HFFc6 (cell line): ENCODE measurements at regions not wholly inside any gene's neighbourhood (a gene's known extent, or its start where the extent isn't known, plus 50 kb on each side); places are given as distances from the start of the nearest gene placed in this dataset.
"Not testable (repeated sequence)": the region's sequence is repeated elsewhere in the genome, so short reads cannot be mapped to it uniquely, and the experiment has no call there.

Experiments used
- DNase-seq: peaks from one replicate; pipeline ENCODE4 v3.0.0-alpha.2; 2018
- H3K27ac Mint-ChIP-seq: 2 replicates; pipeline ENCODE4 v1.8.0; 2020; ENCODE audit warnings: mild to moderate bottlenecking, mixed read lengths
- H3K27me3 Mint-ChIP-seq: 2 replicates; pipeline ENCODE4 v1.8.0; 2021; ENCODE audit warnings: mild to moderate bottlenecking, moderate library complexity, mixed read lengths; ENCODE audit not compliant: insufficient read depth
- H3K36me3 Mint-ChIP-seq: 2 replicates; pipeline ENCODE4 v1.8.0; 2021; ENCODE audit warnings: low read depth, mixed read lengths
- H3K4me1 Mint-ChIP-seq: 2 replicates; pipeline ENCODE4 v1.8.0; 2020; ENCODE audit warnings: low read depth, mixed read lengths
- H3K4me3 Mint-ChIP-seq: 2 replicates; pipeline ENCODE4 v1.8.0; 2020; ENCODE audit warnings: mild to moderate bottlenecking, moderate library complexity, mixed read lengths
- H3K9me3 Mint-ChIP-seq: 2 replicates; pipeline ENCODE4 v1.8.0; 2020; ENCODE audit warnings: mild to moderate bottlenecking, mixed read lengths
- TF ChIP-seq, protein P1 (sequence below): fragments of 200-600 bp; sonication (generic); IDR thresholded peaks from 2 replicates; pipeline ENCODE4 v1.5.0; 2021; ENCODE audit warnings: antibody characterized with exemption, mild to moderate bottlenecking

DNA sequence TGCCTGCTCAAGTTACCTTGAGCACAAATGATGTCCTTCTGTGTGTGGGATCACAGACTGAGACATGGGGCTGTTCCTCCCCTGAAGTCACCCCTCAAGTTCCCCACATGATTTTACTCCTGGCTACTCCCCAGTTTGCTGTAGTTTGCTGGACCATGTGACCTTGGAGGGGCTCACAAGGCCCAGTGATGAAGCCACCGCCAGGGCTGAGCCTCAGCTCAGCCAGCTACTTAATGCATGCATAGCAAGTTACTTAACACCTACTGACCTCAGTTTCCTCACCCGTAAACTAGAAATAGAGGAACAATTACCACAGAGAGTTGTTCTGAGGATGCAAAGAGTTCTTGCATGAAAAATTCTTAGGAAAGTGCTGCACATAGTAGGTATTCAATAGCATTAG, 283.7 kb upstream of the PLGLB2 start:
- H3K4me1 Mint-ChIP-seq, result peaks cover 40% of the 10 kb centered on the region

DNA sequence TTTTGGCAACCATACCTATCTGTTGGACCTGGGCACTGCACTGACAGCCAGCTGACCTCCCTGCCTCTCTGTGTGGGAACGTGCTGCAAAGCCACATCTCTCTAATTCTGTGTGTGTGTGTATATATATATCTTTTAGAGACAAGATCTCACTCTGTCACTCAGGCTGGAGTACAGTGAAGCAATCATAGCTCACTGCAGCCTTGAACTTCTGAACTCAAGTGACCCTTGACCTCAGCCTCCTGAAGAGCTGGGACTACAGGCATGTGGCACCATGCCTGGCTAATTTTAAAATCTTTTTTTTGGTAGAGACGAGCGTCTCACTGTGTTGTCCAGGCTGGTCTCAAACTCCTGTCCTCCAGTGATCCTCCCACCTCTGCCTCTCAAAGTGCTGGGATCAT, 282.2 kb upstream of the PLGLB2 start:
- H3K27me3 Mint-ChIP-seq, DNase-seq, H3K36me3 Mint-ChIP-seq, H3K4me3 Mint-ChIP-seq, H3K9me3 Mint-ChIP-seq: not testable (repeated sequence)
- Mint-ChIP-seq H3K4me1 (peaks cover 43% of the 10 kb centered on the region), H3K27ac (peak overlapping the region; percentile 46; the same call in 1 of the 2 replicates)

More for the DNA sequence above, 283.7 kb upstream of the PLGLB2 start:
- H3K27me3 Mint-ChIP-seq, H3K36me3 Mint-ChIP-seq, H3K9me3 Mint-ChIP-seq, DNase-seq, H3K4me3 Mint-ChIP-seq, H3K27ac Mint-ChIP-seq: not testable (repeated sequence)

DNA sequence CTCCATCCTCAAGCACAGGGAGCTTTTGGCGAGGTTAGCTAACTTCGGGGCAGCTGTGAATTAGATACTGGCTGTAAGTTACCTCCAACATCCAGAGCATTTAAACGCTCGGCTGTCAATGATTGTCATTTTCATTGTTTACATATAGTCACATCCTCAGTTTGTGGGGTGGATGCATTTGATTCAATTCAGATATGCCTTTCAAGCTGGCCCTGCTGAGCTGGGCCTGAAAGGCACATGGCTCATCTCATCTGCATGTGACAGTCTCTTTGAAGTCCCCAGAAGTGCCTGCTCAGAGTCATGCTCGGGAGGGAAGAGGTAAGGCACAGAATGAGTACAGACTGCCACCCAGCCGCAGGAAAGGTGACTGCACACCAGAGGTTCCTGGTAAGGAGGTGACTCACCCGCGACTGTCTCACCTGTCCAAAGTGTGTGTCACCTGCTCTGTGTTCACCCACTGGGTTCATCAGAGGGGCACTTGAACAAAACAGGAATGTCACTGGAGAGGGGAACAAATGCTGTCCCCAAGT, 281.2 kb upstream of the PLGLB2 start:
- not testable (repeated sequence) for DNase-seq, H3K36me3 Mint-ChIP-seq, H3K27me3 Mint-ChIP-seq, H3K9me3 Mint-ChIP-seq, H3K4me3 Mint-ChIP-seq
- Mint-ChIP-seq H3K4me1 (peaks cover 43% of the 10 kb centered on the region), H3K27ac (peak overlapping the region; percentile 33; the same call in 1 of the 2 replicates)
- TF ChIP-seq, protein P1, sequence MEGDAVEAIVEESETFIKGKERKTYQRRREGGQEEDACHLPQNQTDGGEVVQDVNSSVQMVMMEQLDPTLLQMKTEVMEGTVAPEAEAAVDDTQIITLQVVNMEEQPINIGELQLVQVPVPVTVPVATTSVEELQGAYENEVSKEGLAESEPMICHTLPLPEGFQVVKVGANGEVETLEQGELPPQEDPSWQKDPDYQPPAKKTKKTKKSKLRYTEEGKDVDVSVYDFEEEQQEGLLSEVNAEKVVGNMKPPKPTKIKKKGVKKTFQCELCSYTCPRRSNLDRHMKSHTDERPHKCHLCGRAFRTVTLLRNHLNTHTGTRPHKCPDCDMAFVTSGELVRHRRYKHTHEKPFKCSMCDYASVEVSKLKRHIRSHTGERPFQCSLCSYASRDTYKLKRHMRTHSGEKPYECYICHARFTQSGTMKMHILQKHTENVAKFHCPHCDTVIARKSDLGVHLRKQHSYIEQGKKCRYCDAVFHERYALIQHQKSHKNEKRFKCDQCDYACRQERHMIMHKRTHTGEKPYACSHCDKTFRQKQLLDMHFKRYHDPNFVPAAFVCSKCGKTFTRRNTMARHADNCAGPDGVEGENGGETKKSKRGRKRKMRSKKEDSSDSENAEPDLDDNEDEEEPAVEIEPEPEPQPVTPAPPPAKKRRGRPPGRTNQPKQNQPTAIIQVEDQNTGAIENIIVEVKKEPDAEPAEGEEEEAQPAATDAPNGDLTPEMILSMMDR, result peak; percentile 19; the same call in 1 of the 2 replicates

DNA sequence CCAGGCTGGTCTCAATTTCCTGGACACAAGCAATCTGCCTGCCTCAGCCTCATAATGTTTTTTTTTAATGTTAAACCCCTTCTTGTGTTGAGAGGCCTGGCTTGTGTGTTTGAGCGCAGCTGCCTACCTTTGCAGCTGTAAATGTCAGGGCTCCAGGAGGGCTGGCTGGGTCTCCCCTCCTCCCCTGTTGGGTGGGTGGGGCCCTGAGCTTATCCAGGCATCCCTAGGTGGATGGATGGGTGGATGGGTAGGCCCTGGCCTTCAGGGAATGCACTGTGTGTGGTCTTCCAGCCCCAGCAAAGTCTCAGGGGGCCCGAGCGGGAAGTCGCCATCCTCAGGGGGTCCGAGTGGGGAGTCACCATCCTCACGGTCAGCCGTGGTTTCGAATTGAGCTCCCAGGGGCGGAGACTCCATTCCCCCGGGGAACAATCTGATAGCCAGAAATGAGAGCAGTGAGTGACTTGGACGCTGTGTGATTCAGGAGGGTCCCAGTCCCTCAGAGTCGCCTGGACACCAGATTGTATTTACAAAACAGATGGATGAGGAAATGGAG, 279.4 kb upstream of the PLGLB2 start:
- not testable (repeated sequence) for H3K36me3 Mint-ChIP-seq, H3K27me3 Mint-ChIP-seq, H3K9me3 Mint-ChIP-seq, DNase-seq
- peak overlapping the region; percentile 39; the same call in 1 of the 2 replicates for H3K4me3 Mint-ChIP-seq
- H3K27ac Mint-ChIP-seq, result peak overlapping the region; percentile 77
- H3K4me1 Mint-ChIP-seq, result peaks cover 43% of the 10 kb centered on the region

DNA sequence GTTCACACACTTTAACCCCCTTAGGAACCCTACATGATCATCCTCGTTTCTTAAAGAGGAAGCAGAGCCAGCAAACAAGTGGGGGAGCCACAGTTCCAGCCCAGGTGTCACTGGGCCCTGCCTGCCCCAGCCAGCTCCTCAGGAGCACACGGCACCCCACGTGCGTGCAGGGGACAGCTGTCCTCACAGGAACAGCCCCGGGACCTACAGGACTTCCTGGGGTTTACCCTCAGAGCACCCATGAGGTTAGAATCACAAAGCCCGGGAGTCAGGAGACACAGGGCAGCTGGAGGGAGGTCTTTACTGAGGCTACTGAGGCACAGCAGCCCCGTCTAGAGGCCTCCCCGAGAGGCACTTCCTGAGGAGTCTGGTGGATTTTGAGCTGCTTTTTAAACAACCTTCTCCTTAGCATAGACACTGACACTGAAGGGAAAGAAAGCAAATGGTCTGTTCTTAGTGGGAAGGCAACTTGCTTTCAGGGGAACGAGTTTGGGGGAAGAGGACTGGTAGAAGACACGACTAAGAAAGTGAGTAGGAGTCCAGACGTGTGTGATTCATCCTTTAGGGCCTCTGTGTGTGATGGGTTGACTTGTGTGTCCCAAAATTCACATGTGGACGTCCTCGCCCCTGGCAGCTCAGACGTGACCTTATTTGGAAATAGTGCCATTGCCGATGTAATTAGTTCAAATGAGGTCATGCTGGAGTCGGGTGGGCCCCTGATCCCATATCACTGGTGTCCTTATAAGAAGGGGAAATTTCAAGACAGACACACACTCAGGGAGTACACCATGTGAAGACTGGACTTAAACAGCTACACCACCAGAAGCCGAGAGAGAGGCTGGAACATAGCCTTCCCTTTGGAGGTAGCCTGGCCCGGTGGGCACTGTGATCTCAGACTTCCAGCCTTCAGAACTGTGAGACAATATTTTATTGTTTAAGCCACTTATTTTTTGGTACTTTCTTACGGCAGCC, 278.4 kb upstream of the PLGLB2 start:
- Mint-ChIP-seq H3K27ac (peak overlapping the region; percentile 91), H3K4me1 (peaks cover 39% of the 10 kb centered on the region), H3K4me3 (peak overlapping the region; percentile 55)
- H3K36me3 Mint-ChIP-seq, DNase-seq, H3K9me3 Mint-ChIP-seq, H3K27me3 Mint-ChIP-seq: not testable (repeated sequence)

DNA sequence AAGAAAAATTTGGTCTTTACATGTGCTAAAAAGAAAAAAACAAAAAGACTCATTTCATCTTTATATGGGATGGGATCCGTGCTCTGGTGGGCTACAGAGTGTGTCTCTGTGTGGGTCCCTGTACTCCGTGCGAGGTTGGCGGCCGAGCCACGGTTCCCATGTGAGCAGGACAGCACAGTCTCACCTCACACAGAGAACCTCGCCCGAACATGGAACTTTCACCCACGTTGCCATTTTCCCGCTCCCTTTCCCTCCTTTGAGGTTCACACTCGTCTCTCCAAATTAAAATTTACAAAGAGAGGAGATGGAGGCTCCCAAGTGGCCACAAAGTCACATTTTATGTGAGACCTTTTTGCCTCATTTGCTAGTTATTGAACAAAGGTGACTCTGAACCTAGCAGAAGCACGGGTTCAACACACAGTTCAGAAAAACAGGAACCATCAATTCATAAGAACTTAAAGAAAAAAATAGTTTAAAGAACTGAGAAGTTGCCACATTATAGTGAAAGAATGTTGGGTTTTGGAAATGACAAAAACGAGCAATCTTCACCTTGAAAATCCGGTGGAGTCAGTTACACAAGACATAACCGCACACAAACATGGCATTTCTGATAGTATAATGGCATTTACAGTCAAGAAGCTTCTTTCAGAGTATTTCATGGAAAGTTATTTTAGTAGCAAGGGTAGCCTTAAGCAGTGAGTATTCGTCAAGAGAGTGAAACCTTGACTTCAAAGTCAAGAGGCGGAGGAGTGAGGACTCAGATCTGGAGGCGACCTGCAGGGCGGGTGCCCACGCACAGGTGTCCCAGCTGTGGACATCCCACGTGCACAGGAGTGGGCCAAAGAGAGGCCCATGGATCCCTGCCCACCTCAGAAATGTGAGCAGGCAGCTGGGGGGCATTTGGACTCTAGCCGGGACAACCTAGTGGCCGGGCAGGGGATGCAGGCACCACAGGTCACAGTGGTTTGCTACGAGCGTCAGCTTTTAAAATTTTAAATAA, 277.2 kb upstream of the PLGLB2 start:
- not testable (repeated sequence) for H3K27me3 Mint-ChIP-seq, H3K4me3 Mint-ChIP-seq, H3K9me3 Mint-ChIP-seq, DNase-seq, H3K36me3 Mint-ChIP-seq, H3K27ac Mint-ChIP-seq
- peaks cover 31% of the 10 kb centered on the region for H3K4me1 Mint-ChIP-seq

DNA sequence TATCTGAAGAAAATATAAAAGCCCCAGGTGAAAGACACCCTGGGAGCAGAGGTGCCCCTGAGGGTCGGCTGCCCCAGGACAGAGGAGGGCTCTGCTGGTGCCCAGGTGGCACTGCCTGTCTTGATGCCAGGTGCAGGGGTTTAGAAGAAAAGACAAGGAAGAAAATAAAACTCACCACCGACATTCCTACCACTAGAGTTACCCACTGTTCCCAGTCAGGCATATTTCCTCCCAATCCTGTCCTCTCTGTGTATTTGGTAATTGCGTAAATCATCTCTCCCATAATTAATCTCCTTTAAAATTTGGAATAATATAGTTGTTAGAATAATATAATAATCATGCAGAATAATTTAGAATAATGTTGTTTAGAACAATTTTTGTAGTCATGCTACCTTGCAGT, 276.4 kb upstream of the PLGLB2 start:
- not testable (repeated sequence) for H3K27ac Mint-ChIP-seq, H3K27me3 Mint-ChIP-seq

More for the DNA sequence above, 276.4 kb upstream of the PLGLB2 start:
- TF ChIP-seq, protein P1, result peak; percentile 53; the same call in 1 of the 2 replicates
- not testable (repeated sequence) for DNase-seq, H3K9me3 Mint-ChIP-seq, H3K36me3 Mint-ChIP-seq, H3K4me3 Mint-ChIP-seq
- H3K4me1 Mint-ChIP-seq, result peaks cover 29% of the 10 kb centered on the region
